ENCODE measurements at regions not wholly inside any gene's neighbourhood (a gene's known extent, or its start where the extent isn't known, plus 50 kb on each side); places are given as distances from the start of the nearest gene placed in this dataset.

DNA sequence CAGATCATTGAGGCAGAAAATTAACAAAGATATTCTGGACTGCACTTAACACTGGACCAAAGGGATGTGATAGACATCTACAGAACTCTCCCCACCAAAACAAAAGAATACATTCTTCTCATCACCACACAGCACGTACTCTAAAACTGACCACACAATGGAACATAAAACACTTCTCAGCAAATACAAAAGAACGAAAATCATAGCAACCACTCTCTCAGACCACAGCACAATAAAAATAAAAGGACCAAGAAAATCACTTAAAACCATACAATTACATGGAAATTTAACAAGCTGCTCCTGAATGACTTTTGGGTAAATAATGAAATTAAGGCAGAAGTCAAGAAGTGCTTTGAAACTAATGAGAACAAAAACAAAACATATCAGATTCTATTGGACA lies 254.0 kb upstream of the STXBP6 start:
- TF ChIP-seq POLR2A (IDR thresholded peaks at IDR 0.05; ENCODE audit: low read depth, low read length) = no peak
- no peak for TF ChIP-seq CTCF (IDR thresholded peaks at IDR 0.05; ENCODE audit: extremely low read depth in 1 of 2, insufficient read depth in 1 of 2, low read depth in 1 of 2, low read length in 2 of 2)
- no peak for TF ChIP-seq MYC (IDR thresholded peaks at IDR 0.05; ENCODE audit: low read depth, low read length)
- no peak for TF ChIP-seq EZH2 (IDR thresholded peaks at IDR 0.05; ENCODE audit: borderline replicate concordance, low read depth, low read length, severe bottlenecking)
- TF ChIP-seq POLR2AphosphoS5 (IDR thresholded peaks at IDR 0.05; ENCODE audit: insufficient read depth, low read depth, low read length) = no peak
- TF ChIP-seq FOS (IDR thresholded peaks at IDR 0.05; ENCODE audit: borderline replicate concordance, insufficient read depth, low read length) = no peak
- no peak for TF ChIP-seq JUN (IDR thresholded peaks at IDR 0.05; ENCODE audit: borderline replicate concordance, insufficient read depth, insufficient read length, low read depth)
- TF ChIP-seq, protein P1, sequence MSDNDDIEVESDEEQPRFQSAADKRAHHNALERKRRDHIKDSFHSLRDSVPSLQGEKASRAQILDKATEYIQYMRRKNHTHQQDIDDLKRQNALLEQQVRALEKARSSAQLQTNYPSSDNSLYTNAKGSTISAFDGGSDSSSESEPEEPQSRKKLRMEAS (IDR thresholded peaks at IDR 0.05; ENCODE audit: insufficient read depth, insufficient read length) = no peak
- TF ChIP-seq GATA2 (IDR thresholded peaks at IDR 0.05; ENCODE audit: insufficient read depth, insufficient read length, low read depth, low read length) = no peak
